ENCODE measurements at regions not wholly inside any gene's neighbourhood (a gene's known extent, or its start where the extent isn't known, plus 50 kb on each side); places are given as distances from the start of the nearest gene placed in this dataset.
A peak's percentile ranks its signal among the peaks of the same experiment; 100 is the strongest.

GRCh38 chr21:28538987-28539622 lies 453.6 kb downstream of the LTN1 start:
- ChIA-PET CTCF (interaction anchor here (0.7 kb wide), 1 partner anchor 206 kb away, joined by 3 read pairs; no protein-coding TSS in a partner anchor), POLR2A (no interaction called here)
- no peak for TF ChIP-seq CTCF (IDR thresholded peaks at IDR 0.05; ENCODE audit: insufficient read depth, low read length, missing control alignments)
- peak; percentile 79 for DNase-seq (ENCODE audit: low read depth, low spot score)
- H3K4me3 ChIP-seq (ENCODE audit: low read depth, low read length) = no peak overlapping the region

GRCh38 chr21:28537371-28538079 lies 455.2 kb downstream of the LTN1 start:
- ChIA-PET CTCF (no interaction called here), POLR2A (no interaction called here)
- DNase-seq (ENCODE audit: low read depth, low spot score) = peak; percentile 96
- TF ChIP-seq CTCF (IDR thresholded peaks at IDR 0.05; ENCODE audit: insufficient read depth, low read length, missing control alignments) = no peak
- H3K4me3 ChIP-seq (ENCODE audit: low read depth, low read length) = no peak overlapping the region

- CTCF ChIA-PET = interaction anchor here (2.6 kb wide), 1 partner anchor 11 kb away, joined by 6 read pairs; no protein-coding TSS in a partner anchor
- no peak overlapping the region for H3K4me3 ChIP-seq (ENCODE audit: low read depth, low read length)
These were observed 460.2 kb downstream of the LTN1 start for GRCh38 chr21:28532446-28532845.

GRCh38 chr21:28523367-28523766 lies 469.3 kb downstream of the LTN1 start:
- TF ChIP-seq CTCF (IDR thresholded peaks at IDR 0.05; ENCODE audit: insufficient read depth, low read length, missing control alignments) = no peak
- CTCF ChIA-PET = interaction anchor here (0.9 to 3.4 kb wide), 6 partner anchors 11 to 222 kb away, joined by 3 to 18 read pairs (median 6); no protein-coding TSS in a partner anchor
- no peak overlapping the region for H3K4me3 ChIP-seq (ENCODE audit: low read depth, low read length)
- POLR2A ChIA-PET = no interaction called here
- DNase-seq (ENCODE audit: low read depth, low spot score) = no peak

More at GRCh38 chr21:28532446-28532845, 460.2 kb downstream of the LTN1 start:
- no peak for DNase-seq (ENCODE audit: low read depth, low spot score)
- TF ChIP-seq CTCF (IDR thresholded peaks at IDR 0.05; ENCODE audit: insufficient read depth, low read length, missing control alignments) = no peak
- POLR2A ChIA-PET = no interaction called here

- no peak for DNase-seq (ENCODE audit: low read depth, low spot score)
- POLR2A ChIA-PET = no interaction called here
- H3K4me3 ChIP-seq (ENCODE audit: low read depth, low read length) = no peak overlapping the region
- TF ChIP-seq CTCF (IDR thresholded peaks at IDR 0.05; ENCODE audit: insufficient read depth, low read length, missing control alignments) = peak; percentile 75
- CTCF ChIA-PET = interaction anchor here (0.6 to 3.4 kb wide), 27 partner anchors 8 to 1805 kb away, joined by 3 to 23 read pairs (median 3); no protein-coding TSS in a partner anchor
These were observed 470.5 kb downstream of the LTN1 start for GRCh38 chr21:28522014-28522799.

All from AG04449 (cell line).